Daoy (cell line): ENCODE measurements at regions not wholly inside any gene's neighbourhood (a gene's known extent, or its start where the extent isn't known, plus 50 kb on each side); places are given as distances from the start of the nearest gene placed in this dataset.
"Not testable (repeated sequence)": the region's sequence is repeated elsewhere in the genome, so short reads cannot be mapped to it uniquely, and the experiment has no call there.

Experiments used
- DNase-seq: peaks from one replicate; pipeline ENCODE4 v3.0.0-alpha.2; 2015; ENCODE audit warnings: low read depth

GRCh38 chr6:82795940-82796339 lies 269.7 kb downstream of the UBE3D start:
- DNase-seq: no peak

- DNase-seq: no peak
Measured at GRCh38 chr6:82801083-82801482, 264.6 kb downstream of the UBE3D start.

GRCh38 chr6:82816243-82816642 lies 249.4 kb downstream of the UBE3D start:
- DNase-seq: not testable (repeated sequence)

- peak; percentile 38 for DNase-seq
Measured at GRCh38 chr6:82818727-82819126, 246.9 kb downstream of the UBE3D start.

- DNase-seq: no peak
Measured at GRCh38 chr6:82823361-82823760, 242.3 kb downstream of the UBE3D start.

- no peak for DNase-seq
Measured at GRCh38 chr6:82832811-82833210, 232.8 kb downstream of the UBE3D start.

- DNase-seq: no peak
Measured at GRCh38 chr6:82833481-82833880, 232.2 kb downstream of the UBE3D start.

GRCh38 chr6:82836022-82836575 lies 229.5 kb downstream of the UBE3D start:
- no peak for DNase-seq

GRCh38 chr6:82840571-82840970 lies 225.1 kb downstream of the UBE3D start:
- DNase-seq: peak; percentile 36

- DNase-seq: no peak
Measured at GRCh38 chr6:82841309-82841708, 224.3 kb downstream of the UBE3D start.
